MCF 10A (cell line): ENCODE measurements at regions not wholly inside any gene's neighbourhood (a gene's known extent, or its start where the extent isn't known, plus 50 kb on each side); places are given as distances from the start of the nearest gene placed in this dataset.
"Not testable (repeated sequence)": the region's sequence is repeated elsewhere in the genome, so short reads cannot be mapped to it uniquely, and the experiment has no call there.

Source experiments
- BruUV-seq: library from RNA; stranded (reverse); fragments of 400-500 nt; replicated peaks from 2 replicates; lab custom pipeline; 2021; lab: Mats Ljungman, UMichigan
- CTCF ChIA-PET: fragments of 300-600 bp; sonication (Branson Sonifier 250); formaldehyde crosslinking; extraction: SDS; loops from one replicate; lab custom pipeline; 2021; ENCODE audit warnings: antibody characterized with exemption, inconsistent platforms; lab: Yijun Ruan, JAX
- POLR2A ChIA-PET: fragments of 300-600, 350-650 bp; sonication (Branson Sonifier 250); formaldehyde crosslinking; extraction: SDS; loops from one replicate; lab custom pipeline; 2020; ENCODE audit warnings: antibody characterized with exemption, inconsistent platforms; lab: Yijun Ruan, JAX
- DNase-seq: peaks from one replicate; pipeline ENCODE4 v3.0.0-alpha.2; 2018; ENCODE audit not compliant: unreplicated experiment
- H3K27ac Mint-ChIP-seq: one replicate; pipeline ENCODE4 v1.8.0; 2022; ENCODE audit warnings: mild to moderate bottlenecking, low read depth, mixed read lengths; ENCODE audit not compliant: unreplicated experiment
- H3K27me3 Mint-ChIP-seq: one replicate; pipeline ENCODE4 v1.8.0; 2022; ENCODE audit warnings: mixed read lengths; ENCODE audit not compliant: insufficient read depth, unreplicated experiment
- H3K36me3 Mint-ChIP-seq: one replicate; pipeline ENCODE4 v1.8.0; 2022; ENCODE audit warnings: mild to moderate bottlenecking, moderate library complexity, mixed read lengths; ENCODE audit not compliant: insufficient read depth, unreplicated experiment
- H3K4me1 Mint-ChIP-seq: one replicate; pipeline ENCODE4 v1.8.0; 2022; ENCODE audit warnings: mixed read lengths; ENCODE audit not compliant: insufficient read depth, unreplicated experiment
- H3K4me3 Mint-ChIP-seq: one replicate; pipeline ENCODE4 v1.8.0; 2022; ENCODE audit warnings: mild to moderate bottlenecking, moderate library complexity, mixed read lengths; ENCODE audit not compliant: unreplicated experiment
- H3K9me3 Mint-ChIP-seq: one replicate; pipeline ENCODE4 v1.8.0; 2022; ENCODE audit warnings: mixed read lengths; ENCODE audit not compliant: unreplicated experiment
- intact Hi-C: fragments of 100-400 bp; cut with micrococcal nuclease; formaldehyde crosslinking; loops from 2 replicates; pipeline ENCODE4 v1.14.1; 2022
- TF ChIP-seq, protein P1 (sequence below): fragments of 200-600 bp; IDR thresholded peaks from one replicate; pipeline ENCODE4 v1.8.0; 2022; ENCODE audit warnings: antibody characterized with exemption, mild to moderate bottlenecking; ENCODE audit not compliant: unreplicated experiment

DNA sequence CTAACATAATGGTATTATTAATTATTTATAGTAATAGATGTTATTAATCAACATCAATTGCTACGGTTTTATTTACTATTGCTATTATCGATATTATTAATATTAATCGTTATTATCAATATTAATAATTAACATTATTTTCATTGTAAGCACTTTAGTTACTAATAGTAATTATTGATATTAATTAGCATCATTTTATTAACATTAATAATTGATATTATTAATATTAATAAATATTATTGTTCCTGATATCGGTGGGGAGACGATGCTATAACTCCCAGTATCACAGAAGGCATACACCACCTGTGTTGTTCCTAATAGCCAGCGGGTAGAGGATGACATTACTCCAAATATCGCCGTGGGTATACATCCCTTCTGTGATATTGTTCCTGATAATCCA lies 335.5 kb downstream of the MEX3B start:
- DNase-seq, result no peak
- POLR2A ChIA-PET, result no interaction called here
- H3K27ac Mint-ChIP-seq, result no peak overlapping the region
- no peaks in the 10 kb centered on the region for H3K9me3 Mint-ChIP-seq
- CTCF ChIA-PET, result no interaction called here
- intact Hi-C loops, result no loop called here
- TF ChIP-seq, protein P1, sequence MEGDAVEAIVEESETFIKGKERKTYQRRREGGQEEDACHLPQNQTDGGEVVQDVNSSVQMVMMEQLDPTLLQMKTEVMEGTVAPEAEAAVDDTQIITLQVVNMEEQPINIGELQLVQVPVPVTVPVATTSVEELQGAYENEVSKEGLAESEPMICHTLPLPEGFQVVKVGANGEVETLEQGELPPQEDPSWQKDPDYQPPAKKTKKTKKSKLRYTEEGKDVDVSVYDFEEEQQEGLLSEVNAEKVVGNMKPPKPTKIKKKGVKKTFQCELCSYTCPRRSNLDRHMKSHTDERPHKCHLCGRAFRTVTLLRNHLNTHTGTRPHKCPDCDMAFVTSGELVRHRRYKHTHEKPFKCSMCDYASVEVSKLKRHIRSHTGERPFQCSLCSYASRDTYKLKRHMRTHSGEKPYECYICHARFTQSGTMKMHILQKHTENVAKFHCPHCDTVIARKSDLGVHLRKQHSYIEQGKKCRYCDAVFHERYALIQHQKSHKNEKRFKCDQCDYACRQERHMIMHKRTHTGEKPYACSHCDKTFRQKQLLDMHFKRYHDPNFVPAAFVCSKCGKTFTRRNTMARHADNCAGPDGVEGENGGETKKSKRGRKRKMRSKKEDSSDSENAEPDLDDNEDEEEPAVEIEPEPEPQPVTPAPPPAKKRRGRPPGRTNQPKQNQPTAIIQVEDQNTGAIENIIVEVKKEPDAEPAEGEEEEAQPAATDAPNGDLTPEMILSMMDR, result no peak
- no peaks in the 10 kb centered on the region for H3K36me3 Mint-ChIP-seq
- no peaks in the 10 kb centered on the region for H3K27me3 Mint-ChIP-seq
- BruUV-seq, result no TSS peak
- H3K4me1 Mint-ChIP-seq, result no peaks in the 10 kb centered on the region
- no peak overlapping the region for H3K4me3 Mint-ChIP-seq

DNA sequence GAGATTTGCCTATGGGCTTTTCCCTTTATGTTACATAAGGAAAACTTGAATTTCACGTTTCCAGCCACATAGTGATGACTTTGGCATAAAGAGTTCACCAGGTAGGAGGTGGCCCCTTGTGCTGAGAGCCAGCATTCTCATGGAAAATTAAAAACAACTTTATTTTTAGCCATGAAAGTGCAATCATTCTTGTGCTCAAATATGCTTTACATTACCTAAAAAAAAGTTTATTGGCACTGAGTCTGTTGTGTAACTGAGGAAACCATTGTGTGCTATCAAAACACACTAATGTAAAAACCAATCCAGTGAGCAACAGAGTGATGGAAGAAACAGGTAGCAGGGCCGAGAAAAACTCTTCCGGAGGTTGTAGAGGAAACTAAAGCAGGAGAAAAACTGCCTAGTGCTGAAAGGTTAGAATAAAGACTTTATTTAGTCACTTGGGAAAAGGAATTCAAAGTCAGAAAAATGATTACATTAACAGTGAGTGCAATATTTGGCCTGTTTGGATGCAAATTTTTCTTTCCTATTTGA lies 332.9 kb upstream of the TMC3 start:
- H3K4me1 Mint-ChIP-seq, H3K27me3 Mint-ChIP-seq, H3K27ac Mint-ChIP-seq, CTCF ChIA-PET, H3K9me3 Mint-ChIP-seq, POLR2A ChIA-PET, H3K4me3 Mint-ChIP-seq, DNase-seq, intact Hi-C loops, H3K36me3 Mint-ChIP-seq, BruUV-seq: not testable (repeated sequence)

DNA sequence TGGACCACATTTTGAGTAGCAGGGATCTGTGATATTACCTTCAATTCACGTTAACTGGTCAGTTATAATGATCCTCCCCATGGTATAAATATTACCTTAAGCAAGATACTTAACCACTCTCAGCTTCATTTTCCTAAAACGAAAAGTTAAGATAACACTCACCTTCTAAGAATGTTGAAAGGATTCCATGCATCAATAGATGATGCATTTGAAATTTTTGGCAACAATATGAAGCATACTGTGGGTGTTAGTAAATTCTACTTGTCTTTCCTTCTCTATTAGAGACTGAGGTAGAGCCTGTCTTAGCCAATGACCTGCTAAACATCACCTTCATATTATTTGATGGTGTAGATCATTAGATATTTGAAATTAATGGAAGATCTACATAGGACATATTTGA lies 331.7 kb upstream of the TMC3 start:
- H3K4me3 Mint-ChIP-seq, H3K27ac Mint-ChIP-seq, intact Hi-C loops, H3K27me3 Mint-ChIP-seq, DNase-seq, H3K36me3 Mint-ChIP-seq, H3K4me1 Mint-ChIP-seq, BruUV-seq, H3K9me3 Mint-ChIP-seq, POLR2A ChIA-PET, CTCF ChIA-PET: not testable (repeated sequence)

DNA sequence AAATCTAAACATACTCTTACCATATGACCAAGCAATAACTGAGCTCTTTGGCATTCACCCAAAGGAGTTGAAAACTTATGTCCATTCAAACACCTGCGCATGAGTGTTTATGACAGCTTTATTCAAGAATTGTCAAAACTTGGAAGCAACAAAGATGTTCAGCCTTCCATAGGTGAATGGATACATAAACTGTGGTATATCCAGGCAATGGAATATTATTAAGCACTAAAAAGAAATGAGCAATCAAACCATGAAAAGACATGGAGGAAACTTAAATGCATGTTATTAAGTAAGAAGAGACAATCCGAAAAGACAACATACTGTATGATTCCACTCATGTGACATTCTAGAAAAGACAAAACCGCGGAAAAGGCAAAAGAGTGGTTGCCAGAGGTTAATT lies 312.0 kb upstream of the TMC3 start:
- H3K9me3 Mint-ChIP-seq, result peaks cover 17% of the 10 kb centered on the region
- TF ChIP-seq, protein P1, result no peak
- CTCF ChIA-PET, result no interaction called here
- intact Hi-C loops, result no loop called here
- POLR2A ChIA-PET, result no interaction called here
- no peaks in the 10 kb centered on the region for H3K36me3 Mint-ChIP-seq
- no TSS peak for BruUV-seq
- DNase-seq, result no peak
- no peaks in the 10 kb centered on the region for H3K4me1 Mint-ChIP-seq
- no peaks in the 10 kb centered on the region for H3K27me3 Mint-ChIP-seq
- no peak overlapping the region for H3K4me3 Mint-ChIP-seq
- no peak overlapping the region for H3K27ac Mint-ChIP-seq

DNA sequence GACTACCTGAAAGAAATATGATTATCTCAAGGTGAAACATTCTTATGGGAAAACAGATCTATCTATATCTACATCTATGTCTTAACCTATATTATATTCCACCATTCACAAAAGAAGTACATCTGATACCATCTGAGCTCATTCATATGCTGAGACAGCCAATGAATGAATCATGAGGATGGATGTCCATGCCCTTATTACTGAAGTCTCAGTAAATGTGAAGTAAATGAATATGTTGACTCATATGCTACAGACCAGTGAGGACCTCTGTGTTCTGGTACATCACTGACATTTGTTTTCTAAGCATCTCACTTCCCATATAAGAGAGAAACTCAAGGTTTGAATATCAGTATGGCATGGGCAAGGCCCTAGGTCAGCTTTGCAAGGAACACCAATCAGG lies 311.2 kb upstream of the TMC3 start:
- Mint-ChIP-seq H3K27ac (no peak overlapping the region), H3K4me1 (no peaks in the 10 kb centered on the region), H3K9me3 (peaks cover 19% of the 10 kb centered on the region), H3K27me3 (no peaks in the 10 kb centered on the region), H3K4me3 (no peak overlapping the region), H3K36me3 (no peaks in the 10 kb centered on the region)
- TF ChIP-seq, protein P1, result no peak
- ChIA-PET CTCF (no interaction called here), POLR2A (no interaction called here)
- intact Hi-C loops, result no loop called here
- DNase-seq, result no peak
- BruUV-seq, result no TSS peak
